HCT116 (cell line): ENCODE measurements at regions not wholly inside any gene's neighbourhood (a gene's known extent, or its start where the extent isn't known, plus 50 kb on each side); places are given as distances from the start of the nearest gene placed in this dataset.

ENCODE experiments used
- ATAC-seq: fragments of 200-7000 bp; cut with Tn5 transposase; 2 replicates; pipeline ENCODE4 v1.9.1; 2020; ENCODE audit warnings: mild to moderate bottlenecking, moderate library complexity
- BruUV-seq: library from RNA; stranded (reverse); fragments of 400-500 nt; replicated peaks from 2 replicates; lab custom pipeline; 2021; lab: Mats Ljungman, UMichigan
- CTCF ChIA-PET: fragments of 300-600 bp; sonication (Branson Sonifier 250); formaldehyde crosslinking; loops from one replicate; lab custom pipeline; 2021; ENCODE audit warnings: antibody characterized with exemption; lab: Charles Lee
- POLR2A ChIA-PET: fragments of 300-600, 350-600 bp; sonication (Branson Sonifier 250); formaldehyde crosslinking; loops from one replicate; lab custom pipeline; 2021; ENCODE audit warnings: antibody characterized with exemption; lab: Charles Lee
- RAD21 ChIA-PET, 2 experiments: fragments of 300-600 bp; sonication (Branson Sonifier 250); formaldehyde crosslinking; loops; one replicate each; lab custom pipeline; 2023; ENCODE audit warnings: low total read pairs in 2 of 2; ENCODE audit not compliant: uncharacterized antibody in 2 of 2, unreplicated experiment in 2 of 2, low non-redundant PET in 1 of 2; lab: Charles Lee
- DNase-seq: peaks from one replicate; pipeline ENCODE4 v3.0.0-alpha.2; 2010; ENCODE audit warnings: low read depth, low spot score
- H2AFZ ChIP-seq: fragments of 200-600 bp; shearing (Covaris generic), sonication (generic); 2 replicates; pipeline ENCODE4 v1.6.1; 2017; ENCODE audit warnings: low read depth, mixed run types, mixed read lengths, antibody characterized with exemption, low read length; ENCODE audit not compliant: poor library complexity, severe bottlenecking
- H3K27ac ChIP-seq: 2 replicates; pipeline ENCODE4 v1.5.1; 2012; ENCODE audit warnings: low read depth, low read length
- H3K27me3 ChIP-seq: fragments of 200-600 bp; sonication (generic); 2 replicates; pipeline ENCODE4 v1.6.1; 2016; ENCODE audit warnings: mixed run types, low read length, mixed read lengths; ENCODE audit not compliant: insufficient read depth
- H3K36me3 ChIP-seq, 2 experiments: fragments of 200-500 bp in 1 of 2; fragments of 200-600 bp in 1 of 2; sonication (Bioruptor generic) in 1 of 2; sonication (generic) in 1 of 2; 2 replicates each; pipeline versions ENCODE4 v1.5.1 to v1.6.1; 2014 to 2016; ENCODE audit warnings: low read length in 2 of 2, inconsistent platforms in 1 of 2, mixed read lengths in 1 of 2, mixed run types in 1 of 2; ENCODE audit not compliant: insufficient read depth in 2 of 2, control insufficient read depth in 1 of 2
- H3K4me1 ChIP-seq, 2 experiments: fragments of 200-600 bp in 1 of 2; sonication (generic) in 1 of 2; 2 replicates each; pipeline versions ENCODE4 v1.5.1 to v1.6.1; 2012 to 2017; ENCODE audit warnings: low read length in 2 of 2, inconsistent platforms in 1 of 2, mild to moderate bottlenecking in 1 of 2, mixed read lengths in 1 of 2, mixed run types in 1 of 2, moderate library complexity in 1 of 2; ENCODE audit not compliant: insufficient read depth in 2 of 2, control insufficient read depth in 1 of 2
- H3K4me2 ChIP-seq: fragments of 200-600 bp; sonication (generic); 2 replicates; pipeline ENCODE4 v1.6.1; 2017; ENCODE audit warnings: mixed run types, low read length, mixed read lengths
- H3K4me3 ChIP-seq, 2 experiments: fragments of 200-600 bp in 1 of 2; sonication (generic) in 1 of 2; replicated peaks in 1 of 2; 2 replicates each; pipeline ENCODE4 v1.5.1; 2011 to 2016; ENCODE audit warnings: low read length in 2 of 2, control low read depth in 1 of 2, low read depth in 1 of 2, mild to moderate bottlenecking in 1 of 2, mixed read lengths in 1 of 2, mixed run types in 1 of 2
- H3K79me2 ChIP-seq: fragments of 200-600 bp; sonication (generic); 2 replicates; pipeline ENCODE4 v1.6.1; 2017; ENCODE audit warnings: mild to moderate bottlenecking, mixed run types, low read length, moderate library complexity, mixed read lengths; ENCODE audit not compliant: insufficient read depth
- H3K9ac ChIP-seq: fragments of 200-600 bp; sonication (generic); 2 replicates; pipeline ENCODE4 v1.6.1; 2016; ENCODE audit warnings: low read length, mixed read lengths
- H3K9me2 ChIP-seq: fragments of 200-600 bp; sonication (generic), shearing (Covaris generic); 2 replicates; pipeline ENCODE4 v1.6.1; 2017; ENCODE audit warnings: mixed run types, mild to moderate bottlenecking, moderate library complexity; ENCODE audit not compliant: insufficient read depth
- H3K9me3 ChIP-seq, 2 experiments: fragments of 200-500 bp in 1 of 2; fragments of 200-600 bp in 1 of 2; sonication (Bioruptor generic) in 1 of 2; sonication (generic) in 1 of 2; 2 replicates each; pipeline ENCODE4 v1.6.1; 2014 to 2017; ENCODE audit warnings: low read length in 2 of 2, mixed read lengths in 2 of 2, inconsistent platforms in 1 of 2, low read depth in 1 of 2, mild to moderate bottlenecking in 1 of 2, mixed run types in 1 of 2, moderate library complexity in 1 of 2; ENCODE audit not compliant: control insufficient read depth in 1 of 2, insufficient read depth in 1 of 2
- H4K20me1 ChIP-seq: fragments of 200-600 bp; sonication (generic), shearing (Covaris generic); 2 replicates; pipeline ENCODE4 v1.6.1; 2017; ENCODE audit warnings: mixed run types, mild to moderate bottlenecking, moderate library complexity; ENCODE audit not compliant: insufficient read depth
- ATF3 ChIP-seq: IDR thresholded peaks from 2 replicates; pipeline ENCODE4 v1.6.1; 2012
- EGR1 ChIP-seq: IDR thresholded peaks from 2 replicates; pipeline ENCODE4 v1.6.1; 2012; ENCODE audit warnings: low read depth
- EZH2phosphoT487 ChIP-seq: fragments of 200-600 bp; IDR thresholded peaks from 2 replicates; pipeline ENCODE4 v1.6.1; 2018; ENCODE audit warnings: antibody characterized with exemption, borderline replicate concordance
- FOSL1 ChIP-seq: IDR thresholded peaks from 2 replicates; pipeline ENCODE4 v1.6.1; 2012; ENCODE audit warnings: low read depth
- RAD21 ChIP-seq: IDR thresholded peaks from 2 replicates; pipeline ENCODE4 v1.6.1; 2012; ENCODE audit warnings: low read depth, mild to moderate bottlenecking
- SIN3A ChIP-seq: IDR thresholded peaks from 2 replicates; pipeline ENCODE4 v1.6.1; 2012; ENCODE audit warnings: low read depth
- SP1 ChIP-seq: IDR thresholded peaks from 2 replicates; pipeline ENCODE4 v1.6.1; 2012; ENCODE audit warnings: low read depth
- TCF7L2 ChIP-seq: IDR thresholded peaks from 2 replicates; pipeline ENCODE4 v1.7.0; 2011; ENCODE audit warnings: borderline replicate concordance, inconsistent platforms; ENCODE audit not compliant: insufficient read depth, insufficient read length; ENCODE audit errors: extremely low read depth
- ZFX ChIP-seq: fragments of 450-650 bp; IDR thresholded peaks from 2 replicates; pipeline ENCODE4 v1.6.1; 2017
- ZNF274 ChIP-seq: fragments of 200-500 bp; sonication (Bioruptor generic); IDR thresholded peaks from 2 replicates; pipeline ENCODE4 v1.6.1; 2014; ENCODE audit warnings: mild to moderate bottlenecking, low read depth, low read length, inconsistent platforms
- intact Hi-C: fragments of 100-400 bp; cut with micrococcal nuclease; formaldehyde crosslinking; loops from 2 replicates; pipeline ENCODE4 v1.10.0; 2022

GRCh38 chr12:97628962-97629361 lies 166.4 kb downstream of the RMST start:
- ATAC-seq: no peak
- no TSS peak for BruUV-seq
- Histone ChIP-seq H3K27ac (no peak overlapping the region), H3K4me2 (no peak overlapping the region), H3K9me3 (no peaks in the 10 kb centered on the region), H3K36me3 (no peaks in the 10 kb centered on the region), H2AFZ (no peak overlapping the region), H3K4me3 (no peak overlapping the region), H4K20me1 (no peaks in the 10 kb centered on the region), H3K9ac (no peak overlapping the region), H3K27me3 (no peaks in the 10 kb centered on the region), H3K4me1 (no peaks in the 10 kb centered on the region), H3K79me2 (no peaks in the 10 kb centered on the region), H3K9me2 (no peaks in the 10 kb centered on the region)
- ChIA-PET CTCF (no interaction called here), RAD21 (no interaction called here), POLR2A (no interaction called here)
- DNase-seq: no peak
- no peak for TF ChIP-seq ZFX
- no peak for TF ChIP-seq TCF7L2
- TF ChIP-seq ZNF274: no peak
- TF ChIP-seq RAD21: no peak
- no peak for TF ChIP-seq SP1
- TF ChIP-seq SIN3A: no peak
- TF ChIP-seq, all 23 proteins: peak for 0
- intact Hi-C loops: no loop called here

- ChIA-PET POLR2A (no interaction called here), RAD21 (no interaction called here), CTCF (no interaction called here)
- Histone ChIP-seq H3K4me1 (no peaks in the 10 kb centered on the region), H3K27ac (no peak overlapping the region), H3K79me2 (no peaks in the 10 kb centered on the region), H2AFZ (no peak overlapping the region), H3K4me3 (no peak overlapping the region), H3K4me2 (no peak overlapping the region), H3K36me3 (no peaks in the 10 kb centered on the region), H3K9me3 (no peaks in the 10 kb centered on the region), H4K20me1 (no peaks in the 10 kb centered on the region), H3K9me2 (no peaks in the 10 kb centered on the region), H3K9ac (no peak overlapping the region), H3K27me3 (no peaks in the 10 kb centered on the region)
- TF ChIP-seq ZFX (no peak), EGR1 (no peak), TCF7L2 (no peak), EZH2phosphoT487 (no peak), SIN3A (no peak), ATF3 (no peak), FOSL1 (no peak)
- ATAC-seq: no peak
- no TSS peak for BruUV-seq
- intact Hi-C loops: no loop called here
- DNase-seq: no peak
Measured at GRCh38 chr12:97629382-97629781, 166.8 kb downstream of the RMST start.
